ENCODE measurements at regions not wholly inside any gene's neighbourhood (a gene's known extent, or its start where the extent isn't known, plus 50 kb on each side); places are given as distances from the start of the nearest gene placed in this dataset.

- no peak for DNase-seq
- H3K9me3 ChIP-seq, result no peaks in the 10 kb centered on the region
- no peak overlapping the region for H3K4me3 ChIP-seq (ENCODE audit: low read depth, low read length)
- TF ChIP-seq CTCF (IDR thresholded peaks at IDR 0.05; ENCODE audit: low read depth, low read length), result no peak
- no peaks in the 10 kb centered on the region for H3K36me3 ChIP-seq
- no peaks in the 10 kb centered on the region for H3K27me3 ChIP-seq
- H3K4me1 ChIP-seq, result no peaks in the 10 kb centered on the region
These were observed 66.3 kb upstream of the TNRC6B start for GRCh38 chr22:40111451-40111850.

- Histone ChIP-seq H3K4me1 (no peaks in the 10 kb centered on the region), H3K9me3 (no peaks in the 10 kb centered on the region), H3K4me3 (ENCODE audit: low read depth, low read length) (no peak overlapping the region), H3K27me3 (no peaks in the 10 kb centered on the region), H3K36me3 (no peaks in the 10 kb centered on the region)
- DNase-seq, result no peak
- no peak for TF ChIP-seq CTCF (IDR thresholded peaks at IDR 0.05; ENCODE audit: low read depth, low read length)
These were observed 65.1 kb upstream of the TNRC6B start for GRCh38 chr22:40112595-40112994.

- H3K9me3 ChIP-seq, result no peaks in the 10 kb centered on the region
- DNase-seq, result no peak
- TF ChIP-seq CTCF (IDR thresholded peaks at IDR 0.05; ENCODE audit: low read depth, low read length), result no peak
- H3K27me3 ChIP-seq, result no peaks in the 10 kb centered on the region
- no peak overlapping the region for H3K4me3 ChIP-seq (ENCODE audit: low read depth, low read length)
- no peaks in the 10 kb centered on the region for H3K36me3 ChIP-seq
- H3K4me1 ChIP-seq, result no peaks in the 10 kb centered on the region
These were observed 64.0 kb upstream of the TNRC6B start for GRCh38 chr22:40113696-40114095.

- H3K4me3 ChIP-seq (ENCODE audit: low read depth, low read length), result no peak overlapping the region
- H3K27me3 ChIP-seq, result no peaks in the 10 kb centered on the region
- no peaks in the 10 kb centered on the region for H3K9me3 ChIP-seq
- no peaks in the 10 kb centered on the region for H3K4me1 ChIP-seq
- no peak for TF ChIP-seq CTCF (IDR thresholded peaks at IDR 0.05; ENCODE audit: low read depth, low read length)
- no peaks in the 10 kb centered on the region for H3K36me3 ChIP-seq
- DNase-seq, result no peak
These were observed 63.3 kb upstream of the TNRC6B start for GRCh38 chr22:40114411-40114810.

- Histone ChIP-seq H3K4me3 (ENCODE audit: low read depth, low read length) (no peak overlapping the region), H3K9me3 (no peaks in the 10 kb centered on the region), H3K36me3 (no peaks in the 10 kb centered on the region), H3K4me1 (no peaks in the 10 kb centered on the region), H3K27me3 (no peaks in the 10 kb centered on the region)
- TF ChIP-seq CTCF (IDR thresholded peaks at IDR 0.05; ENCODE audit: low read depth, low read length), result no peak
- no peak for DNase-seq
These were observed 61.1 kb upstream of the TNRC6B start for GRCh38 chr22:40116496-40117200.

- Histone ChIP-seq H3K4me1 (peaks cover 14% of the 10 kb centered on the region), H3K4me3 (ENCODE audit: low read depth, low read length) (no peak overlapping the region), H3K27me3 (no peaks in the 10 kb centered on the region), H3K9me3 (no peaks in the 10 kb centered on the region), H3K36me3 (no peaks in the 10 kb centered on the region)
- no peak for DNase-seq
- TF ChIP-seq CTCF (IDR thresholded peaks at IDR 0.05; ENCODE audit: low read depth, low read length), result no peak
These were observed 58.7 kb upstream of the TNRC6B start for GRCh38 chr22:40118979-40119378.

Data from BE2C (cell line).